ENCODE measurements at regions not wholly inside any gene's neighbourhood (a gene's known extent, or its start where the extent isn't known, plus 50 kb on each side); places are given as distances from the start of the nearest gene placed in this dataset.
"Not testable (repeated sequence)": the region's sequence is repeated elsewhere in the genome, so short reads cannot be mapped to it uniquely, and the experiment has no call there.

- no peak for DNase-seq (ENCODE audit: low read depth in 4 of 4, low spot score in 1 of 4)
Measured at GRCh38 chr14:53672526-53672925, 284.1 kb downstream of the BMP4 start.

GRCh38 chr14:53670701-53671100, 285.9 kb downstream of the BMP4 start:
- DNase-seq (ENCODE audit: low read depth in 4 of 4, low spot score in 1 of 4), result no peak

- no peak for DNase-seq (ENCODE audit: low read depth in 4 of 4, low spot score in 1 of 4)
Measured at GRCh38 chr14:53668897-53669296, 287.7 kb downstream of the BMP4 start.

GRCh38 chr14:53663709-53664108, 292.9 kb downstream of the BMP4 start:
- DNase-seq (ENCODE audit: low read depth in 4 of 4, low spot score in 1 of 4), result no peak

GRCh38 chr14:53655080-53655785, 301.4 kb downstream of the BMP4 start:
- no peak for DNase-seq (ENCODE audit: low read depth in 4 of 4, low spot score in 1 of 4)

DNA sequence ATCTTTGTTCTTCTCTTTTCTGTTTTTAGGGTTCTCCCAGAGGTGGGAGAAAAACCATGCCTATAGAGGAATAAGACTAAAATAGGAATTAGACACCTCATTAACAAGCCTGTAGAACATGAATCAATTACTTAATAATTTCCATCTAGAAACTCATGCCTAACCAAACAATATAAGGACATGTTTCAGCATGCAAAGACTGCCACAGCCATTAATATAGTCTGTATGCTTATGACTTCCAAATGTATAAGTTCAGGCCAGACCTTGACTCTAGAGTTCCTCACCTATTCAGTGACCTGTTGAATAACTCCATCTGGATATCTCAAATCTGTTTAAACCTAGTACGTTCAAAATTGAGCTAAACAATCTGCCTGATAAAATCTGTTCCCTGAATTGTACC, 304.6 kb downstream of the BMP4 start:
- no peak for DNase-seq (ENCODE audit: low read depth in 4 of 4, low spot score in 1 of 4)

DNA sequence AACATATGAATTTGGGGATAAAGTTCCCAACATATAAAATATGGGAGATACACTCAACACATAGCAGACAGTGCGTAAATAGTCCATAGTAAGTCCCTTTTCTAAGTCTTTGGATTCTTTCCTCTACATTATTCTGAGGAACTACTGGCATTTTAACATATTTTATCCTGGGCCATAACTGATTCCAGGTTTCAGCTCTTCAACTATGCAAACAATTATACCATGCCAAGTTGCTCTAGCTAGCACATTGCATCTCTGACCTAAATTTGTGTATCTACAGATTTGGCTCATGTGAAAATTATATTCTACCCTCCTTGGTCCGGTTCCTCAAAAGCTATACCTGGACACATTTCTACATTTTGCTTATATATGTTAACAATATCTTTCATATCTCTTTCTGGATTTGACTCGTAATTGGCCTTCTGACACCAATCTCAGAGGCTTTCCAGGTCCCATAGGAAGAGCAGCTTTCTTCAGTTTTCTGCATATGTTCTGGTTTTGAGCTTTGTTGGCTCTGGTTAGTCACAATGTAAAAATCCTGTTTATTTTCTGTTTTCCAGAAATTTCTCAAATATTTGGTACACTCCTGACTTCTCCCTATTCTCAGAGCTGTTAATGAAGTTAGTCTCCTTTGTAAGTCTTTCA, 305.4 kb downstream of the BMP4 start:
- DNase-seq (ENCODE audit: low read depth in 4 of 4, low spot score in 1 of 4), result no peak

DNA sequence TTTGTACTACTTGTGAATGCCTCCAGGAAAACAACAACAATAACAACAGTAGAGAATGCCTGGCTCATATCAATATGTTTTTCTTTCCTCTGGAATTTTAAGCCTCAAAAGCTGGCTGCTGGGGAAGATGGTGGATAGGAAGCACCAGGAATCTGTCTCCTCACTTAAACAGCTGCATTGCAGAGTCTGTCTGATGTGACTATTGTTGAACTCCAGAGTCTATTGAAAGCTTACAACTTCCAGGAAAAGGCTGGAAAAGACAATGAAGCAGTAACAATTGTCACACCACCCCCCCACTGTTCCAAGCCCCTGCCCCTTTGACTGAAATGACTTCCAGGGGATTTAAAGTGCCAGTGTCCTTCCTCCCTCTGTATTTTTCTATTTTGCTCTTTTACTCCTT, 309.7 kb downstream of the BMP4 start:
- DNase-seq (ENCODE audit: low read depth in 4 of 4, low spot score in 1 of 4), result no peak

DNA sequence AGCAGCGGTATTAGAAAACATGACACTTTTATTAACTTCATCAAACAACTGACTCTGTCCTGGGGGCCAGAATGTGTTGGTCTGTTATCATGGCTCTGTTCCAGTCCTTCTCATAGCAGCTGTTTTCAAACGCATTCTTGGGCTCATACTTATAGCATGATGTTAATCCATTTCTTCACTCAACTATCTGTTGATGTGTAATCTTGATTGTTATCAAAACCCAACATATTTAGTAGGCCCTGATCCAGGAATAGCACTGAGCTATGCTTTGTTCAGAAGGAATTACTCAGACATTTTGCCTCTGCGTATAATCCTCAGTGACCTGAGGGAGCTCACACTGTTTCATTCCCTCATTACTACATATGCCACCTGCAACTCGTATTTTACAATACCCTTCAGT, 315.9 kb downstream of the BMP4 start:
- no peak for DNase-seq (ENCODE audit: low read depth in 4 of 4, low spot score in 1 of 4)

- DNase-seq (ENCODE audit: low read depth in 4 of 4, low spot score in 1 of 4), result no peak
Measured at GRCh38 chr14:53638966-53639365, 317.7 kb downstream of the BMP4 start.

GRCh38 chr14:53634793-53635192, 321.8 kb downstream of the BMP4 start:
- no peak for DNase-seq (ENCODE audit: low read depth in 4 of 4, low spot score in 1 of 4)

- no peak for DNase-seq (ENCODE audit: low read depth in 4 of 4, low spot score in 1 of 4)
Measured at GRCh38 chr14:53630336-53630735, 326.3 kb downstream of the BMP4 start.

DNA sequence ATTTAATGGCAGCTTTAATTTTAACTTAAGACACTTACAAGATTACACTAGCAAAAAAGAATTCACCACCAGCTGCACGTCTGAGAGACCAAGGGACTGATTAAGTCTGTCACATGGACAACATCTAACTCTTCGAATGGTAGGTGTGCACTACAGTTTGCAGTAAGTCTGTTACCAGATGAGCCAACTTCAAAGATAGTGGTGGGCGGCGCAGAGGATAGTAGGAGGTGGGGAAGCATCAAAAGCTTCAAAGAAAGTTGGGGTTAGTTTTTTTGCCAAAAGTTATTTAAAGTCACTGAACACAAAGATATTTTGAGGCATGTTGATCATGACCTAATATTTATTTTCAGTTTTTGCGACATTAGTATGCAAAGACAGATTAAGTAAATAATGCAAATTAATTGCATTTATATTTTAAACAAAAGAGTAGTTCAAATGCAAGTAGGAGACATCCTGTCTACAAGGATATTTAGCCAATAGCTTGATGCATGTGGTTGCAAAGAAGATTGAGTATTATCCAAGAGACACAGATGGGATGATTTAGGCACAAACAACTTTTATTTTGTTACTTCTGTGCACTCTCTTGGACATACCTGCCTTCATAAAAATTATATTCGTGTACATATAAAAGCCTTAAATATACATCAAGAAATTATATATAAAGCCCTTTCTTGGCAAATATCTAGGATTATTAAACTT, 327.7 kb downstream of the BMP4 start:
- no peak for DNase-seq (ENCODE audit: low read depth in 4 of 4, low spot score in 1 of 4)

DNA sequence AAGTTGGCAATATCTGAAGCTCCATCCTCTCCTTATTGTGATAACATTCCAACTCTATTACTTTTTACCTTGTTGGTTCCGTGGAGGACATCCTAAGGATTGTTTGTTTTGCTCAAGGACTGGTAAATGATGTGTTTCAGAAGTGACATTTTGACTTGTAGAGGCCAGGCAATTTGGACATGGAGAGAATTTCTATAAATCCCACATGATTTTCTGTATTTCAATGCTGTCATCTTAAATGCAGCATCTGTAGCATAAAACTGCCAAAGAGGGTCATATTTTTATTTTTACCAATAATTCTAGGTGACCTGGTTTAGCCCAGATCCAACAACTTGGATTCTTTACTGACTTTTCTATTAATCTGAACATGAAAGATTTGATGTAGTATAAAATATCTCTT, 328.4 kb downstream of the BMP4 start:
- DNase-seq (ENCODE audit: low read depth in 4 of 4, low spot score in 1 of 4), result no peak

- no peak for DNase-seq (ENCODE audit: low read depth in 4 of 4, low spot score in 1 of 4)
Measured at GRCh38 chr14:53626761-53627160, 329.9 kb downstream of the BMP4 start.

DNA sequence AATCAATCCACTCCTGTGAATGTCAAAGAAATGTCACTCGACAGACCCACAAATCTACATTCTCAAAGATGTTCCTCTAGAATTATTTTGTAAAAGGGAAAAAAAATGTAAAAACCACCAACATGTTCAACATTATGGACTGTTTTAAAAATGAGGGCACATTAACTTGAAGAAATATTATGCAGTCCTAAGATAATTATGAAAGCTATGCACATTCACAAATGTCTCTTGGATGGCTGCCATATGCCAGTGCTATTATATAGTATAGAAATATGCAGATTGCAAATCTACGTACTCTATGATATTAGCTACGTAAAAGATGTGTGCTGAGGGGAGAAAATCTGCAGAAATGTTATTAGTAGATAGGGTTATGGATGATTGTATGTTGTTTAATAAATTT, 334.2 kb downstream of the BMP4 start:
- DNase-seq (ENCODE audit: low read depth in 4 of 4, low spot score in 1 of 4), result no peak

- DNase-seq (ENCODE audit: low read depth in 4 of 4, low spot score in 1 of 4), result no peak
Measured at GRCh38 chr14:53621921-53622320, 334.7 kb downstream of the BMP4 start.

GRCh38 chr14:53621433-53621832, 335.2 kb downstream of the BMP4 start:
- no peak for DNase-seq (ENCODE audit: low read depth in 4 of 4, low spot score in 1 of 4)

GRCh38 chr14:53620890-53621289, 335.7 kb downstream of the BMP4 start:
- no peak for DNase-seq (ENCODE audit: low read depth in 4 of 4, low spot score in 1 of 4)

GRCh38 chr14:53620317-53620716, 336.3 kb downstream of the BMP4 start:
- DNase-seq (ENCODE audit: low read depth in 4 of 4, low spot score in 1 of 4), result no peak

- DNase-seq (ENCODE audit: low read depth in 4 of 4, low spot score in 1 of 4), result no peak
Measured at GRCh38 chr14:53619691-53620231, 336.9 kb downstream of the BMP4 start.

DNA sequence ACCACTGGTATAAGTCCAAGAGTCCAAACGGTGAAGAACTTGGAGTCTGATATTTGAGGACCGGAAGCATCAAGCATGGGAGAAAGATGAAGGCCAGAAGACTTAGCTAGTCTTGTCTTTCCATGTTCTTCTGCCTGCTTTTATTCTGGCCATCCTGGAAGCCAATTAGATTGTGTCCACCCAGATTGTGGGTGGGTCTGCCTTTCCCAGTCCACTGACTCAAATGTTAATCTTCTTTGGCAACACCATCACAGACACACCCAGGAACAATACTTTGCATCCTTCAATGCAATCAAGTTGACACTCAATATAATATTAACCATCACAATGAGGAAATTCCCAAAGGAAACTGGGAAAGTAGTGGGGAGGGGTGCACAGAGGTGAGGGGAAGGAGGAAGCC, 340.1 kb downstream of the BMP4 start:
- DNase-seq (ENCODE audit: low read depth in 4 of 4, low spot score in 1 of 4), result not testable (repeated sequence)
